Mucosa of descending colon (tissue), 3 donors: ENCODE measurements at regions not wholly inside any gene's neighbourhood (a gene's known extent, or its start where the extent isn't known, plus 50 kb on each side); places are given as distances from the start of the nearest gene placed in this dataset.
"Not testable (repeated sequence)": the region's sequence is repeated elsewhere in the genome, so short reads cannot be mapped to it uniquely, and the experiment has no call there.

Experiments used
- ATAC-seq: fragments of 200-7000 bp; cut with Tn5 transposase; one replicate; pipeline ENCODE4 v1.9.1; 2020; ENCODE audit warnings: mild to moderate bottlenecking, moderate library complexity
- DNase-seq, 3 donors: peaks; one replicate each; pipeline ENCODE4 v3.0.0-alpha.2; 2020
- H3K36me3 ChIP-seq: fragments of 200-600 bp; one replicate; pipeline ENCODE4 v1.8.0; 2021; ENCODE audit warnings: low read depth, mild to moderate bottlenecking
- H3K4me1 ChIP-seq: fragments of 200-600 bp; one replicate; pipeline ENCODE4 v1.8.0; 2021; ENCODE audit warnings: low read depth, mild to moderate bottlenecking
- H3K4me3 ChIP-seq: fragments of 200-600 bp; one replicate; pipeline ENCODE4 v1.8.0; 2021; ENCODE audit warnings: mild to moderate bottlenecking
- H3K9me3 ChIP-seq: fragments of 200-600 bp; one replicate; pipeline ENCODE4 v1.8.0; 2021; ENCODE audit warnings: mild to moderate bottlenecking
- intact Hi-C, 2 donors: fragments of 100-400 bp; cut with DNase I in 1 of 2; cut with micrococcal nuclease in 1 of 2; formaldehyde crosslinking; loops; one replicate each; pipeline versions ENCODE4 v1.11.0 to v1.11.1; 2022; cut with DNase I, micrococcal nuclease
- TF ChIP-seq, protein P1 (sequence below): fragments of 200-600 bp; IDR thresholded peaks from one replicate; pipeline ENCODE4 v1.8.0; 2022; ENCODE audit warnings: antibody characterized with exemption, mild to moderate bottlenecking
- donor health status: DM: no; HTN: no; CAD: no; lungs with moderate emphysema.
- donor health status: DM: no; HTN: no; CAD: no.
- donor health status: DM: no; HTN: yes; CAD: no.

DNA sequence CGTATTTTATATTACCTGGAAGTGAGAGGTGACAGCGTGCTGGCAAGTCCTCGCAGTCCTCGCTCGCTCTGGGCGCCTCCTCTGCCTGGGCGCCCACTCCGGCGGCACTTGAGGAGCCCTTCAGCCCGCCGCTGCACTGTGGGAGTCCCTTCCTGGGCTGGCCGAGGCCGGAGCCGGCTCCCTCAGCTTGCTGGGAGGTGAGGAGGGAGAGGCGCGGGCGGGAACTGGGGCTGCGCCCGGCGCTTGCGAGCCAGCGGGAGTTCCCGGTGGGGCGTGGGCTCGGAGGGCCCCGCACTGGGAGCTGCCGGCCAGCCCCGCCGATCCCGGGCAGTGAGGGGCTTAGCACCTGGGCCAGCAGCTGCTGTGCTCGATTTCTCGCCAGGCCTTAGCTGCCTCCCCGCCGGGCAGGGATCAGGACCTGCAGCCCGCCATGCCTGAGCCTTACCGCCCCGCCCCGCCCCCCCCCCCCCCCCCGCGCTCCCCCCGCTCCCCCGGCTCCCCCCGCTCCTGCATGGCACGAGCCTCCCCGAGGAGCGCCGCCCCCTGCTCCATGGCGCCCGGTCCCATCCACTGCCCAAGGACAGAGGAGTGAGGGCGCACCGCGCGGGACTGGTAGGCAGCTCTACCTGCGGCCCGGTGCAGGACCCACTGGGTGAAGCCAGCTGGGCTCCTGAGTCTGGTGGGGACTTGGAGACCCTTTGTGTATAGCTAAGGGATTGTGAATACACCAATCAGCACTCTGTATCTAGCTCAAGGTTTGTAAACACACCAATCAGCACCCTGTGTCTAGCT is 298.9 kb upstream of the MAGEB16 start:
- Histone ChIP-seq H3K9me3 (no peaks in the 10 kb centered on the region), H3K36me3 (no peaks in the 10 kb centered on the region), H3K4me1 (no peaks in the 10 kb centered on the region), H3K4me3 (no peak overlapping the region)
- DNase-seq: no peak
- no peak for ATAC-seq
- TF ChIP-seq, protein P1, sequence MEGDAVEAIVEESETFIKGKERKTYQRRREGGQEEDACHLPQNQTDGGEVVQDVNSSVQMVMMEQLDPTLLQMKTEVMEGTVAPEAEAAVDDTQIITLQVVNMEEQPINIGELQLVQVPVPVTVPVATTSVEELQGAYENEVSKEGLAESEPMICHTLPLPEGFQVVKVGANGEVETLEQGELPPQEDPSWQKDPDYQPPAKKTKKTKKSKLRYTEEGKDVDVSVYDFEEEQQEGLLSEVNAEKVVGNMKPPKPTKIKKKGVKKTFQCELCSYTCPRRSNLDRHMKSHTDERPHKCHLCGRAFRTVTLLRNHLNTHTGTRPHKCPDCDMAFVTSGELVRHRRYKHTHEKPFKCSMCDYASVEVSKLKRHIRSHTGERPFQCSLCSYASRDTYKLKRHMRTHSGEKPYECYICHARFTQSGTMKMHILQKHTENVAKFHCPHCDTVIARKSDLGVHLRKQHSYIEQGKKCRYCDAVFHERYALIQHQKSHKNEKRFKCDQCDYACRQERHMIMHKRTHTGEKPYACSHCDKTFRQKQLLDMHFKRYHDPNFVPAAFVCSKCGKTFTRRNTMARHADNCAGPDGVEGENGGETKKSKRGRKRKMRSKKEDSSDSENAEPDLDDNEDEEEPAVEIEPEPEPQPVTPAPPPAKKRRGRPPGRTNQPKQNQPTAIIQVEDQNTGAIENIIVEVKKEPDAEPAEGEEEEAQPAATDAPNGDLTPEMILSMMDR: no peak
- intact Hi-C loops: no loop called here

DNA sequence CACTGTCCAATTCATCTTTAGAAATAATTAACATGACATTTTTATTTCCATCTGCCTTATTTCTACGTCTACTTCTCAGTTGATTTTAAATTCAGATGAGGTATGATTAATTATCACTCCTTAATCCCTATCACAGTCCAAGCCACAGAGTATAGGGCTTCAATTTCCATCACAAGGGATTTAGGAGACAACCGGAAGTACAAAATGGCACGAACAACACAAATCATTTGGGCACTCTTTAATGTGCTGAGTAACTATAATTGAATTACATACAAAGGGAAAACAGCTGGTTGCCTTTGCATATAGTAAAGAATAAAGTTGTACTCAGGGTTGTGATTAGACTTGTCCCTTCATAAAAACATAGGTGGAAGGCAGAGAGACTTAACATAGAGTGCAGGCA is 290.4 kb upstream of the MAGEB16 start:
- no peaks in the 10 kb centered on the region for H3K36me3 ChIP-seq
- H3K4me1 ChIP-seq: no peaks in the 10 kb centered on the region
- TF ChIP-seq, protein P1: no peak
- H3K9me3 ChIP-seq: no peaks in the 10 kb centered on the region
- intact Hi-C loops: no loop called here
- ATAC-seq (no peak), DNase-seq (no peak)
- no peak overlapping the region for H3K4me3 ChIP-seq

DNA sequence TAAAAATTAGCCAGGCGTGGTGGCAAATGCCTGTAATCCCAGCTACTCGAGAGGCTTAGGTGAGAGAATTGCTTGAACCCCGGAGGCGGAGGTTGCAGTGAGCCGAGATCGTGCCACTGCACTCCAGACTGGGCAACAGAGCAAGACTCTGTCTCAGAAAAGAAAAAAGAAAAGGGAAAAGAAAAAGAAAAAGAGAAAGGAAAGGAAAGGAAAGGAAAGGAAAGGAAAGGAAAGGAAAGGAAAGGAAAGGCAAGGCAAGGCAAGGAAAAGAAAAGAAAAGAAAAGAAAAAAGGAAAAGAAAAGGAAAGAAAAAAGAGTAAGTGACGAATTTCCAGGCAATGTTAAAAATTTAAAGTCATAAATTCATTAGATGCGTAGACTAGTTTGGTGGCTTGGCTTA is 250.1 kb upstream of the MAGEB16 start:
- not testable (repeated sequence) for ATAC-seq

DNA sequence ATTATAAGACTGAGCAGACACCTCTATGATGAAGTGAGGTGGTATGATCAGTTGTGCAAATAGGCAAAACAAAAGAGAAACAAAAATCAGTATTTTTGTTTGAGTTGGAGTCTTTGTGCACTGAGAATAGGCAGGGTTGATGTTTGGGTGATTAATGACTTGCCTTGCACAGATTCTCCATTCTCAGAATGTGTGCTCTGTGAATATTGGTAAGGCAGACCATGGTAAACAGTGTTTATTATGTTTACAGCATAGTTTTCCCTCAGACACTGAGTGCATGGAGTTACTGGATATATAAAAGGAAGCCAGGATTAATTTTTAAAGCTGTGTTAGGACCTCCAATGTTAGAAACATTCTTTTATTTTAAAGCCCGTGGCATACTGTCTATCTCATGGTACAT is 240.2 kb upstream of the MAGEB16 start:
- Histone ChIP-seq H3K36me3 (no peaks in the 10 kb centered on the region), H3K9me3 (no peaks in the 10 kb centered on the region), H3K4me1 (no peaks in the 10 kb centered on the region), H3K4me3 (no peak overlapping the region)
- intact Hi-C loops: no loop called here
- ATAC-seq (no peak), DNase-seq (no peak)
- TF ChIP-seq, protein P1: no peak

More for the DNA sequence above, 250.1 kb upstream of the MAGEB16 start:
- intact Hi-C loops, DNase-seq, H3K4me1 ChIP-seq, H3K4me3 ChIP-seq, H3K9me3 ChIP-seq, H3K36me3 ChIP-seq: not testable (repeated sequence)

DNA sequence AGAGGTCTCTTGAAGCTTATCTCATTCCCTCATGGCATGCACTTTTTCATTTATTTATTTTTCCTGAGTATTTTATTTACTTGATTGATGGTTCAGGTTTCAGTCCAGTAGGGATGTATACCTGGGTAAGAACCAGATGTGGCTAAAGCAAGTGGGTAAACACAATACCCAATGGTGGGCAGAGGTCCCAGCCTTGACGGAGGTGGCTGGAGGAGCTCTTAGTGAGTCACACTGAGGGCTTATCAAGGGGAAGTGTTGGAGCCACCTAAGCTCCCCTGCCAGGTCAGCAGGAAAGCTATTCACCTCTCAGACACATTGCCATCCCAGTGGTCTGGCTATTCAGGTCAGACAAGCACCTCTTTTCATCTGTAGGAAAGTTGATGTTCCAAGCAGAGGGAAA is 236.2 kb upstream of the MAGEB16 start:
- intact Hi-C loops: no loop called here
- TF ChIP-seq, protein P1: no peak
- DNase-seq (no peak), ATAC-seq (no peak)
- Histone ChIP-seq H3K36me3 (no peaks in the 10 kb centered on the region), H3K4me1 (no peaks in the 10 kb centered on the region), H3K4me3 (no peak overlapping the region), H3K9me3 (no peaks in the 10 kb centered on the region)

DNA sequence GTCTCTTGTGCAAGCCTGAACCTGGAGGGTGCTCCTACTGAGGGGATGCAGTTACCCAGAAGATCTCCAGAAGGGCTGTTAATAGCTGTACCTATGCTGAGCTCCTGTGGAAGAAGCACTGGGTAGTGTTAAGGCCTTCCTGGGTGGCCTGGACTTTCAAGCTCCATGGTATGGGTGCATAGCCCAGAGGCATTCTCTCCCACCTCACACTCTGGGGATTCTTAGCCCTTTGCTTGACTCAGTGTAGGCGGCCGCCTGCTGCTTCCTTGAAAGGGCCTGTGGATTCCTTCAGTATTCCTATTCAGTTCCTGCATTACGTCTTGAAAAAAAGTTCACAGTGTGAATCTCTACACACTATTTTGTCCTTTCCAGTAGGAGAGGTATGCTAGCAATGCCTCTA is 235.7 kb upstream of the MAGEB16 start:
- TF ChIP-seq, protein P1: no peak
- Histone ChIP-seq H3K4me1 (no peaks in the 10 kb centered on the region), H3K36me3 (no peaks in the 10 kb centered on the region), H3K4me3 (no peak overlapping the region), H3K9me3 (no peaks in the 10 kb centered on the region)
- intact Hi-C loops: no loop called here
- DNase-seq (no peak), ATAC-seq (no peak)
